Stimulated activated CD8-positive, alpha-beta memory T cell treated with anti-CD3 and anti-CD28 coated beads, Interleukin-4, amount 100 ng/mL, for 24 hours (primary cell): ENCODE measurements at regions not wholly inside any gene's neighbourhood (a gene's known extent, or its start where the extent isn't known, plus 50 kb on each side); places are given as distances from the start of the nearest gene placed in this dataset.
"Not testable (repeated sequence)": the region's sequence is repeated elsewhere in the genome, so short reads cannot be mapped to it uniquely, and the experiment has no call there.

ENCODE experiments used
- DNase-seq: peaks from one replicate; pipeline ENCODE4 v3.0.0-alpha.2; 2020; ENCODE audit warnings: low read depth

- DNase-seq = no peak
Observed at GRCh38 chr5:124872086-124872485, 125.6 kb upstream of the ZNF608 start.

GRCh38 chr5:124872615-124873014, 126.2 kb upstream of the ZNF608 start:
- no peak for DNase-seq

DNA sequence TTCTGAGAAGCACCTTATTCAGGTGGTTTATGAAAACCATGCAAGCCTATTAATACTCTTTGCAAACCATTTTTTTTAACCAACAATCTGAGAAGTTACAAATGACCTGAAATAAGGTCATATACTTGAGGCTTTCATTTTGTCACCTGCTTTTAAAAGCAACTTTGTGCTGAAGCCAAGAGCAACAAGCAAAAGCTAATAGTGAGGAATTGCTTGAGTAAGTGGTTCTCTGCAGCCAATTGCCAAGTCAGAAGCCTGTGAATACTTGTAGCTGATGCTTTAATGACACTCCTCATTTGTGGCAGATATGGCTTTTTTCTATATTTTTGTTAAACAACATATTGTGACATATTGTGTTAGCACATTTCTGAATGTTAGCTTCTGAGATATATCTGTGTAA, 126.7 kb upstream of the ZNF608 start:
- no peak for DNase-seq

GRCh38 chr5:124873713-124874112, 127.3 kb upstream of the ZNF608 start:
- DNase-seq = no peak

- DNase-seq = no peak
Observed at GRCh38 chr5:124876566-124876965, 130.1 kb upstream of the ZNF608 start.

GRCh38 chr5:124876983-124877382, 130.5 kb upstream of the ZNF608 start:
- DNase-seq = no peak

GRCh38 chr5:124877501-124878146, 131.2 kb upstream of the ZNF608 start:
- no peak for DNase-seq

DNA sequence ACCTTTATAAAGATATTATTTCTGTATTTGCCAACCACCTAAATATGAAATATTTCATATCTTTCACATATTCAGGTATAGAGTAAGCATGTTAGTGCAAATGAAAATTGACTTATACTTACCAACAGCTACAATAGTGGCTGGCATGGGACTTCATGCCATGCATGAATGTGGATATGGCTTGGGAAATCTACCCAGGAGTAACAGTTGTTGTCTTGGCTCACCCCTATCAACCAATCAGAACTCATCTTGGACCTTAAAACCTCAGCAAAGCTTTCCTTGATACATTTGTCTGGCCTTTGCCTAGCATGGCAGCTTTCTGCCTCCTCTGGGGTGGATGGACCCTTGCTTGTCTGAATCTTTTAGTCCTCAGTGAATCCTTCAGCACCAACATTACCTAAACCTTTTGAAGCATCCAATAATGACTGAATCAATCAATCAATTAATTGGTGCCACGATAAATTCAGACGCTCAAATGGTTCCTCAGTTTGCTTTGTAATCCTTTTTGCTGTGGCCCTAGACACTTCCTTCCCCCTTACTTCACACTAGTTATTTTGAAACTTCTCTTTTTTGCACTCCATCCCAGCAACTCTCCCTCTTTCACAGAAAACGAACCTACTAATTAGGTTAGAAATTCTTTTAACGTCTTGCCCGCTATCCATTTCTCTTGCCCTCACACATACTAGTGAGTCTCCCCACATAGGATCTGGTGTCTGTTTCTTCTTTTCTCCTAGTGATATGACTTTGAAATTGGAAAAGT, 132.3 kb upstream of the ZNF608 start:
- DNase-seq = no peak

DNA sequence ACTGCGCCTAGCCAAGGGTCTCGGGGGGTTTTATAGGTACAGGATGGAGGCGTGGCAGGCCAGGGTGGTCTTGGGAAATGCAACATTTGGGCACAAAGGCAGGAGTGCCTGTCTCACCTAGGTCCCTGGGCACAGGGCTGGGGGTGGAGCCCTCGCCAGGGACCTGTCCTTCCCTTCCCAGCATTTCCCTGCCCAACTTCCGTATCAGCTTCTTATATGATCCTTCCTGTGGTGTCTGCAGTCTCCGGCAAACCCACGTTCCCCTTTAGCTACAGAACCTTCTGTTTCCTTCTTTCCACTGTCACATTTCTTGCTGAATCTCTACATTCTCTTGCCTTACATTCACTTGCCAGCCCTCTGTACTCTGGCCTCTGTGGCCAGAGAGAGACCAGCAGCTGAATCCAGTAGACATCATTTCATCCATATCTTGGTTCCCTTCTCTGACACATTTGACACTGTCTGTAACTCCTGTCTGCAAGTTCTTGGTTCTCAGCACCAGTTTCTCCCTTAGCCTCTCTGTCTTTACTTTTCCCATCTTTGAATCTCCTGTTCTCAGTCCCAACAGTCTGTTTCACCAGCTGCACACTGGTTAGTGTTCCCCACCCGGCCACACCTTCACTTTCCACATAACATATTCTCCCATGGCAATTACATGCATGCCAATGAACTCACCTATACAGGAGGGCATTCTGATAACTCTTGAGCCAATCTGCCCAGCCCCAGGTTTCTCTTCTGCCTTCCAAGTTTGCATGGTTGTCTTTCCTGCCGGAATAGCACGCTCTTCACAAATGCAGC, 134.7 kb upstream of the ZNF608 start:
- no peak for DNase-seq

GRCh38 chr5:124883681-124884080, 137.2 kb upstream of the ZNF608 start:
- DNase-seq = no peak

GRCh38 chr5:124884114-124884513, 137.7 kb upstream of the ZNF608 start:
- DNase-seq = no peak

- DNase-seq = no peak
Observed at GRCh38 chr5:124885490-124885889, 139.1 kb upstream of the ZNF608 start.

DNA sequence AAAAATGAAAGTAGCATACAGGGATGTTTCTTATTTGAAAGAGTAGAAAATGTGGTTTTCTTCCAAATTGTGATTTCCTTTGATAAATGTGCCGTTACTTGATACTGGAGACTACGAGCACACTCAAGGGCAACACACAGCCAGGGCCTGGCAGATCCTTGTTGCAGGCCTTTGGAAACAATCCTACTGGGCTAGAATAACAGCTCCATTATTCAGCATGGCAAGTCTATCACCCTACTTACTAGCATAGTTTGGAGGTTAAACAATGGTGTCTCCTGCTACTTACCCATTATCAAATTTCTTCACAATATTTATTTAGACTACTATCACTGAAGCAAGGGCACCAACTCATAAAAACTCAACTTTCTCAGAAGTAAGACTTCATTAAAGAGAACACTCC, 140.8 kb upstream of the ZNF608 start:
- no peak for DNase-seq

DNA sequence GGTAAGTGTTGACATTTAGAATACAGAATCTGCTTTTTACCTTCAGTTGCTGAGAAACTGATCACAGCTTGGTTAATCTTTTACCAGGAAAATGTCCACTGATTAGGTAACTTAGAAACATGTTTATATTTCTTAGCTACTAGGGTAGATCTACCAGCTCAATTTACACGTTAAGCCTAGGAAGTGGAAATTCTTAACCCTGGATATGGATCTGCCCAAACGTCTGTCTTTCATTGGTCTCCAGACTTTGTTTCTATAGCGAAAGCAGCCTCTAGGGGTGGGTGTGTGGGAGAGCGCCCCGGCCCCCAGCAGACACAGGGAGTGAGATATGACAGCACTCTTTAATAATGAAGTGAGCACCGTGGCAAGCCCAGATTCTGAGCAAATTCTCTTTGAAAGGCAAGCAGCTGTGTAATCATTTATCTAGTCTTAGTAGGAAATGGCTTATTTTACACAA, 141.6 kb upstream of the ZNF608 start:
- DNase-seq = no peak

GRCh38 chr5:124888622-124889485, 142.4 kb upstream of the ZNF608 start:
- DNase-seq = no peak

GRCh38 chr5:124889486-124889825, 143.0 kb upstream of the ZNF608 start:
- DNase-seq = no peak

GRCh38 chr5:124889850-124890249, 143.4 kb upstream of the ZNF608 start:
- DNase-seq = no peak

- DNase-seq = not testable (repeated sequence)
Observed at GRCh38 chr5:124890442-124890841, 144.0 kb upstream of the ZNF608 start.

DNA sequence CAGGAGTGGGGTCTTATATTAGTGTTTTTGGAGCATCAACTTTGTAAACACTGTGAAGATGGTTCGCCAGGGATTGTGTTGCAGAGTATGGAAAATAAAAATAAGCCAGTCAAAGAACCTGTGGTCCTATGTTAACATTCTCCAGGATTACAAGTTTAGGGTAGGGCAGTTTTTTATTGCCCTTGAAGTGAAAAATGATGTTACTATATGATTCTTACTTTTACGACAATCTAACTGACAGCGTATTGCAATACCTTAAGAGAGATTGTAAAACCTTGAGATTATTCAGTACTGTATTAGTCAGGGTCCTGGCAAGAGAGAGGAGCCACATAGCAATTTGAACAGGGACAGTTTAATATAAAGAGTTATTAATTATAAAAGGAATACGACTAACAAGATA, 144.7 kb upstream of the ZNF608 start:
- no peak for DNase-seq

GRCh38 chr5:124892185-124892848, 145.9 kb upstream of the ZNF608 start:
- no peak for DNase-seq

DNA sequence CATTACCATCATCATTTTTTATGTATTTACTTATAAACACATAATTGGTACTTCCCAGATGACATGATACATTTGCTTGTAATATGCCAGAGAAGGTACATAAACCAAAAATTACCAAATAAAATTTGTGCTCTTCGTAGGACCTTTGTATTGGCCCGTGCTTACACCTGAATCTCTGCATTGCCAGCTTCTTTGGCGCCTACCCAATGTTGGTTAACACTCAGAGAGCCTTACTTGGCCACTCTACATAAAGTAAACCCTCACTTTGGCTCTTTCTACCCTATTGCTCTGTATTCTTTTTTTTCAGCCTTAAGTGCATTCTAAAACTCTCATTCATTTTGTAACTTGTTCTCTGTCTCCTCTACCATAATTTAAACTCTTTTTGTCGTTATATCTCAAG, 148.1 kb upstream of the ZNF608 start:
- no peak for DNase-seq

GRCh38 chr5:124895236-124895635, 148.8 kb upstream of the ZNF608 start:
- no peak for DNase-seq
